ENCODE measurements at regions not wholly inside any gene's neighbourhood (a gene's known extent, or its start where the extent isn't known, plus 50 kb on each side); places are given as distances from the start of the nearest gene placed in this dataset.
"Not testable (repeated sequence)": the region's sequence is repeated elsewhere in the genome, so short reads cannot be mapped to it uniquely, and the experiment has no call there.

DNA sequence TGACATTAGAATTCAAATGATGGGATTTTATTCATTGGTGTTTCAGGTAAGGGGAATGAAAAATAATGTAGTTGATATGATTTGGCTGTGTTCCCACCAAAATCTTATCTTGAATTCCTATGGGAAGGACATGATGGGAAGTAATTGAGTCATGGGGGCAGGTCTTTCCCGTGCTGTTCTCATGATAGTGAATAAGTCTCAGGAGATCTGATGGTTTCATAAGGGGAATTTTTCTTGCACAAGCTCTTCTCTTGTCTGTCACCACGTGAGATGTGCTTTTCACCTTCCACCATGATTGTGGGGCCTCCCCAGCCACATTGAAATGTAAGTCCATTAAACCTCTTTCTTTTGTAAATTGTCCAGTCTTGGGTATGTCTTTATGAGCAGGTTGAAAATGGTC is 268.6 kb upstream of the CHORDC1 start:
- TF ChIP-seq, protein P1, sequence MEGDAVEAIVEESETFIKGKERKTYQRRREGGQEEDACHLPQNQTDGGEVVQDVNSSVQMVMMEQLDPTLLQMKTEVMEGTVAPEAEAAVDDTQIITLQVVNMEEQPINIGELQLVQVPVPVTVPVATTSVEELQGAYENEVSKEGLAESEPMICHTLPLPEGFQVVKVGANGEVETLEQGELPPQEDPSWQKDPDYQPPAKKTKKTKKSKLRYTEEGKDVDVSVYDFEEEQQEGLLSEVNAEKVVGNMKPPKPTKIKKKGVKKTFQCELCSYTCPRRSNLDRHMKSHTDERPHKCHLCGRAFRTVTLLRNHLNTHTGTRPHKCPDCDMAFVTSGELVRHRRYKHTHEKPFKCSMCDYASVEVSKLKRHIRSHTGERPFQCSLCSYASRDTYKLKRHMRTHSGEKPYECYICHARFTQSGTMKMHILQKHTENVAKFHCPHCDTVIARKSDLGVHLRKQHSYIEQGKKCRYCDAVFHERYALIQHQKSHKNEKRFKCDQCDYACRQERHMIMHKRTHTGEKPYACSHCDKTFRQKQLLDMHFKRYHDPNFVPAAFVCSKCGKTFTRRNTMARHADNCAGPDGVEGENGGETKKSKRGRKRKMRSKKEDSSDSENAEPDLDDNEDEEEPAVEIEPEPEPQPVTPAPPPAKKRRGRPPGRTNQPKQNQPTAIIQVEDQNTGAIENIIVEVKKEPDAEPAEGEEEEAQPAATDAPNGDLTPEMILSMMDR (IDR thresholded peaks at IDR 0.05; ENCODE audit: borderline replicate concordance, insufficient read depth, low read depth, low read length), result no peak
- no peak overlapping the region for H3K4me3 ChIP-seq (ENCODE audit: low read depth, low read length)

- H3K4me3 ChIP-seq (ENCODE audit: low read depth, low read length), result no peak overlapping the region
- TF ChIP-seq, protein P1 (IDR thresholded peaks at IDR 0.05; ENCODE audit: borderline replicate concordance, insufficient read depth, low read depth, low read length), result peak; percentile 31; the same call in 1 of the 2 replicates
Observed at GRCh38 chr11:90476442-90477007, 253.7 kb upstream of the CHORDC1 start.

- TF ChIP-seq, protein P1 (IDR thresholded peaks at IDR 0.05; ENCODE audit: borderline replicate concordance, insufficient read depth, low read depth, low read length), result no peak
Observed at GRCh38 chr11:90468923-90469322, 246.1 kb upstream of the CHORDC1 start.

GRCh38 chr11:90465553-90465952 is 242.7 kb upstream of the CHORDC1 start:
- H3K4me3 ChIP-seq (ENCODE audit: low read depth, low read length), result no peak overlapping the region

More at GRCh38 chr11:90468923-90469322, 246.1 kb upstream of the CHORDC1 start:
- no peak overlapping the region for H3K4me3 ChIP-seq (ENCODE audit: low read depth, low read length)

GRCh38 chr11:90455347-90455920 is 232.6 kb upstream of the CHORDC1 start:
- not testable (repeated sequence) for H3K4me3 ChIP-seq (ENCODE audit: low read depth, low read length)

More at GRCh38 chr11:90465553-90465952, 242.7 kb upstream of the CHORDC1 start:
- TF ChIP-seq, protein P1 (IDR thresholded peaks at IDR 0.05; ENCODE audit: borderline replicate concordance, insufficient read depth, low read depth, low read length), result no peak

DNA sequence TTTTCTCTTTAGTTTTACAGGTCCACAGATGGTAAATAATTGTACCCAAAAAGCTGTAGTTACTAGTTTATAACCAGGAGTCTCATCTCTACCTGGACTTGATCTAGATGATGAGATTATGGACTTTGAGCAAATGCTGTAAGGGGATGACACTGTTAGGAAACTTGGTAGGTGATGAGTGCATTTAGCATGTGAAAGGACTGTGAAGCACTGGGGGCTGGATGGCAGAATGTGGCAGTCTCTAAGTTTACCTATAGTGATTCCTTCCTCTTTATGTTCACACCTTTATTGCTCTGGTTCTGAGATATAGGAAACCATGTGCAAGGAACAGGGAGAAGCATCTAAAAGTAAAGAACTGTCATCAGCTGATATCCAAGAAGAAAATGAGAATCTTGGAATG is 230.7 kb upstream of the CHORDC1 start:
- TF ChIP-seq, protein P1 (IDR thresholded peaks at IDR 0.05; ENCODE audit: borderline replicate concordance, insufficient read depth, low read depth, low read length), result no peak
- H3K4me3 ChIP-seq (ENCODE audit: low read depth, low read length), result no peak overlapping the region

DNA sequence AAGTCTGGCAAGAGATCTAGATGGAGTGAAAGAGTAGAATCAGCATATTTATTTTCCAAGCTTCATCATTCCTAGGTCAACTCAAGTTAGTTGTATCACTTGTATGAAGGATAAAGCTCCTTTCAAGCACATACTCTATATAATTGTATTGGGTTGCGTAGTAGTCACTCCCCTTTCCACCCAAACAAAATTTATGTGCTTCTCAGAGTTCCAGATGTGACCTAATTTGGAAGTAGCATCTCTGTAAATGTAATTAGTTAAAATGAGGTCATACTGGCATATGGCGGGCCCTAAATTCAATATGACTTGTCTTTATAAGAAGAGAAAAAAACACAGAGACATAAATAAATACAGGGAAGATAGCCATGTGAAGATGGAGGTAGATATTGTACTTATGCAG is 226.8 kb upstream of the CHORDC1 start:
- H3K4me3 ChIP-seq (ENCODE audit: low read depth, low read length), result no peak overlapping the region
- TF ChIP-seq, protein P1 (IDR thresholded peaks at IDR 0.05; ENCODE audit: borderline replicate concordance, insufficient read depth, low read depth, low read length), result no peak
